ENCODE measurements at regions not wholly inside any gene's neighbourhood (a gene's known extent, or its start where the extent isn't known, plus 50 kb on each side); places are given as distances from the start of the nearest gene placed in this dataset.

DNA sequence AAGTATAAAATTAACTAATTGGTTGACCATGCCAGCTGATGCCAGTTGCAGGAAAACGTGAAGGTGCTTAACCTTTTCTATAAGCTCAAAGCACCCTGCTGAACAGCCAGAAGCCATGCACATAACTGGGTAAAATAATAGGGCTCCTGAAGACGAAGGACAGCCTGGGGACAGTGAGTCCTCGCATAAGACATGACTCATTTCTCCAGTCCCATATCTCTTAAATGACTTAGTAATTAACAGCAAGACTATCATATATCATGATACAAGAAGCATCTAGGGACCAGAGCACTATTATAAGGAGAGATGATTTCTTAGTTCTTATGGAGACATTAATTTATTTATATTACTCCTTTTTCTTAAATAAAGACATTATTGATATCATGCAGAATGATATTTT lies 100.5 kb upstream of the DOK6 start:
- ChIA-PET CTCF (no interaction called here), POLR2A (no interaction called here)

DNA sequence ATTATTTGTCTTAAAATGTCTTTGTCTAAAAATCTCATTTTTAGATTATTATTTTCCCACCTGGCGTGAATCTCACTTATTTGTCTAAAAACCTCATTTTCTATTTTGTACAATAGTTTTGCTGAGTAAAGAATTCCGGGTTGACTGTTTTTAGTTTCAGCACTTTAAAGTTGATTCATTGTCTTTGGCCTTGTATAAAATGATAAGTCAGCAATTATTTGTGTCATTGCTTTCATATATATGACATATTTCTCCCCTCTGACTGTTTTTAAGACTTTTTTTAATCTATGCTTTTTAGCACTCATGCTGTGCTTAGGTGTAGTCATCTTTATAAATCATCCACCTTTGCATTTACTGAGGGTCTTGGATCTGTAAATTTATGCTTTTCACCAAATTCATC lies 92.1 kb upstream of the DOK6 start:
- CTCF ChIA-PET, result no interaction called here
- POLR2A ChIA-PET, result no interaction called here

DNA sequence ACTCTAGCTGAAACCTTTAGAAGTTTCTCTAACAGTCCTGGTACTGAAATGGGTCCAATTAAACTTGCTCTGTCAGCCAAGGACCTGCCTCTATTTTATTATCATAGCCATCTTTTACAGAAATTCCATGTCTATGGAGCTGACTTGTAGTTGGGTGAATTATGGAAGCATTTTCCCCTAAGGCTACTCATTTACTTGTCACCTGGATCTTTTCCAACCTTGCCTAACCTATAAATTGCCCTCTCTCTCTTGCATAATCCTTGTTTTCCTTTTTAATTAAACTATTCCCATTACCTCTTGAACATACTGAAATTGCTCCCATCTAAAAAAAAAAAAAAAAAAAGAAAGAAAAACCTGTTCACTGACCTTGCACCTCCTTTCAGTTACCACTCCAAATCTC lies 74.6 kb upstream of the DOK6 start:
- ChIA-PET POLR2A (no interaction called here), CTCF (no interaction called here)

DNA sequence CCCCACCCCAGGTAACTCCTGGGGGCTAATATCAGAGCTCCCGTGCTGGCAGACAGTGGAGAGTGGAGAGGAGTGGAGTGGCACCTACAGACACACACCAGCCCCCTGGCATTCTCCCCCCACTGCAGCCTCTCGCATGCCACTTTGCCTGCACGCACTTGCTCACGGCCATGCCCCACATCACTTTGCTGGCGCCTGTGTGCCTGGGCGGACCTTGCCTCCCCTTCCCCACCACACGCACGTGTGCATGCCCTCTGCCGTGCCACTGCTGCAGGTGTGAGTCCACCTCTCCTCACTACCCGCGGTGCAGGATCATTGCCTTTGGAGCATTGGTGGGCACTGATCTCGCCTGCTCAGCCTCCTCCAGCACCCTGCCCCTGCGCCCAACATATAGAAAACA lies 72.6 kb upstream of the DOK6 start:
- POLR2A ChIA-PET, result no interaction called here
- CTCF ChIA-PET, result no interaction called here

DNA sequence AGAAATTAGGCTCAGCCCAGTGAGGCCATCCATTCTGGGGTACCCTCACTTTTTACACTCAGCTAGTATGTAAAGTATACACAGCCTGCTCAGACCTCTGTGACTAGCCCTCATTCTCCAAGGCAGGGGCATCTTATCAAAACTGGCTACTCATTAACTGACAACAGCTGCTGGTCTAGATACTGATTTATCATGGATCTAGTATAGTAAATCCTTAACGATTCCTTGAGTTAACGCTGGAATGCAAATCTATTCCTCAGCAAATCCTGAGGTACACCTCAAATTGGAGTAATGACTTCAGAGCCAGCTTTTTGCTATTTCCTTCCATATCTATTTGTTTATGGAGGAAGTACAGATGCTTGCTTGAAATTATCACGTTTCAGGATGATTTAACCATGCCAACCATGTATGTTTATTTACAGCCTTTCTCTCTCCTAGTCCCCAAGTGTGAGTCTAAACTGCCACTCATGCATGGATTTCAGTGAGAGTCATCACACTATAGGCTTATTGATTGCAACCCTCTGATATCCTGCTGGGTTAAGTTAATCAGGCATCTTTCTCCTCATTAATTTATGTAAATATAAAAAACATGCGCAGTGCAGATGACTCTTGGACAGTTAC lies 70.2 kb upstream of the DOK6 start:
- POLR2A ChIA-PET, result no interaction called here
- CTCF ChIA-PET, result no interaction called here

DNA sequence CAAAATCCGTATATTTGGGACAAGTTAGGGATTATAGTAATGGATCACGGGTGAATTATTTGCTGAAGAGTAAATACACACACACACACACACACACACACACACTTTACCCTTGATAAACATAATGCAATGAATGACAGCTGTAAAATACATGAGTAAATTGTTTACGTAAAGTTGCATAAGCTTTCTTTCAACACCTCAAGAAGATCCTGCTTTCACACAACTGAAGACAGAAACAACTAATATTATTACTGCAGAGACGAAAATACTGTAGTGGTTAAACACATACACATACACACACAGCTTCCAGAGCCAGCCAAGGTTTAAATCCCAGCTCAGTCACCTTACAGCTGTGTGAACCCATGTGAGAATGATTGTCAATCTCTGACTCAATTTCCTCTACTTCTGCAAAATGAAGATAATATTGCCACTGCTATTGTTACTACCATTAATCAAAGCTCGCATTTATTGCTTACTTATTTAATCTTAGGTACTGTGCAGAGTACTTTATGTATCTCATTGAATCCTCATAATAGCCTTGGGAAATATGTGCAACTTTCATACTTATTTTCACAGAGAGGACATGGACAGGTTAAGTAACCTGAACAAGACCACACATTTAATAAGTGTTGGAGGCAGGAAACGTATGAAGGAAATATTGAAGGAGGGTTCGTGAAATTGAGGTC lies 50.6 kb upstream of the DOK6 start:
- ChIA-PET CTCF (no interaction called here), POLR2A (no interaction called here)

Measured in activated CD8-positive, alpha-beta memory T cell treated with anti-CD3 and anti-CD28 coated beads for 36 hours (primary cell).